ENCODE measurements at regions not wholly inside any gene's neighbourhood (a gene's known extent, or its start where the extent isn't known, plus 50 kb on each side); places are given as distances from the start of the nearest gene placed in this dataset.

DNA sequence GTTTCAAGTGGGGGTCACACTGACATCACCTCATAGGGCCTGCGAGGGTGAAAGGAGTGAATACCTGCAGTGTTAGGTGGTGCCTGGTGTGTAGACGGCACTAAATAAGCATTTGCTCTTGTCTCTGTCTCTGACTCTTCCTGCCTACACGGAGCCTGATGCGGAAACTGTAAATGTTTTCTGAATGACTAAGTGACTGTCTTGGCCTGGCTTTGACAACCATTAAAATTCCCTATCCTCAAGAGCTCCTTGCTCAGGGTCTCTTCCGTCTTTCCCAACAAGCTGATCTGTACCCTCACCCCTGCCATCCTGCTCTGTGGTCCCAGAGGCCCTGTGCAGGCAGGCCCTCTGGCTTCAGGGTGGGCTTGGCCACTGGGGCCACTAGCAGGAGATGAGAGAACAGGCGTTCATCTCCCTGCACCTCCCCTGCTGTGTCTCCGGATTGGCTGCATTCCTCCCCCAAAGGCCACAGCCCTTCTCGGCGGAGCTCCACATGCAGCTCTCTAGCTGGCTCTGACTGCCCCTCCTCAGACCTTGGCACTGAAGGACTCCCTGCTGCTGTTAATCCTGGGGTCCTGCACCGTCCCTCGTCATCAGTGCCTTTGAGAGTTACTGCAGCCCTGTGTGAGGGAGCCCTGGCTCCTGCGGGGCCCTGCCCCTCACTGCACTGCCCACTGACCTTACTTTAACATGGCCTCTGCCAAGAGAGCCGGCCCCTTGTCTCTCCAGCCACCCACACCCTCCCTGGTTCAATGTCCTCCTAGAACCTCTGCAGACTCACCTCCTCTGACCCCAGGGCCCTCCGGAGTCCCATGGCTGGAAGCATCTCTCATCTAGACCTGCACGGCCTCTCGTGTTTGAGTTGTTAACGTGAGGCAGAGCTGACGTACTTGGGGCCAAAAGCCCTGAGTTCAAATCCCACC, 211.1 kb downstream of the MATN1 start:
- no peak for DNase-seq

DNA sequence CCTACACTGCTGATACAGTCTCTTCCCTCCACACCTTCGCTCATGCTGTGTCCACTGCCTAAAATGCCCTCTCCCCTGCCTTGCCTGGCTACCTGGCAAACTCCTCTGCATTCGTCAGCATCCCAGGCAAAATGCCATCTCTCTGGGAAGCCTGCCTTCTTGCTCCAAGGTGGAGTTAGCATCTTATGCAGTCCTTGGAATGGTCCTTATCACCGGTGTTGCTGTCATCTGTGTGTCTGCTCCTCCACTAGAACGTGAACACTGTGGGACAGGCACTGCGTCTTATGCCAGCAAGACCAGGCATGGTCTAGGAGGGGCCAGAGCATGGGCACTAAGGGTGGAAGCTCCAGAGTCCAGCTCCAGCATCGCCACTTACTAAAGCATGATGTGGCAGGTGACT, 211.8 kb downstream of the MATN1 start:
- DNase-seq = no peak

DNA sequence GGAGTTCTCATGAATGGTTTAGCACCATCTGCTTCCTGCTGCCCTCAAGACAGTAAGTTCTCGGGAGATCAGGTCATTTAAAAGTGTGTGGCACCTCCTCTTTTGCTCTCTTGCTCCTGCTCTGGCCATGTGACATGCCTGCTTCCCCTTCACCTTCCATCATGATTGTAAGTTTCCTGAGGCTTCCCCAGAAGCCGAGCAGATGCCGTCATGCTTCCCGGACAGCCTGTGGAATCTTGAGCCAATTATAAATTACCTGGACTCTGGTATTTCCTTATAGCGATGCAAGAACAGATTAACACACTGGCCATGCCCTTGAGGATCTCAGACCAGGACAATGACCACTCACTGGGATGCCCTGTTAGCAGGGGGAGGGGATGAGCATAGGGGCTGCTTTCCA, 212.3 kb downstream of the MATN1 start:
- DNase-seq = no peak

DNA sequence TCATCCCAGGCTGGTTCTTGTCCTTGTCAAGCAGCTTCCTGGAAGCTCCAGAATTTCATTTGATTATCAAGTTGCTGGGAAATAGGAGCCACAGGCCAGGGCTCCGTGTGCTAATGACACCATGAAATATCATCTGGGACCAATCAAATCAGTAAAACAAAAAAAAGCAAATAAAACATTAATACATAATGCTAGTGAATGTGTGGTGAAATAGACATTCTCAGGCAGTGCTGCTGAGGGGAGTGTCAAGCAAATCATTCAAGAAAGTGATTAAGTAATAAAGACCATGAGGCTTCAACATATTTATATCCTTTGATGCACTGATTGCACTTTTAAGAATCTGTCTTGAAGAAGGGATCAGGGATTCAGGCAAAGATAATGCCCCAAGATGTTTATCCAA, 213.7 kb downstream of the MATN1 start:
- no peak for DNase-seq

DNA sequence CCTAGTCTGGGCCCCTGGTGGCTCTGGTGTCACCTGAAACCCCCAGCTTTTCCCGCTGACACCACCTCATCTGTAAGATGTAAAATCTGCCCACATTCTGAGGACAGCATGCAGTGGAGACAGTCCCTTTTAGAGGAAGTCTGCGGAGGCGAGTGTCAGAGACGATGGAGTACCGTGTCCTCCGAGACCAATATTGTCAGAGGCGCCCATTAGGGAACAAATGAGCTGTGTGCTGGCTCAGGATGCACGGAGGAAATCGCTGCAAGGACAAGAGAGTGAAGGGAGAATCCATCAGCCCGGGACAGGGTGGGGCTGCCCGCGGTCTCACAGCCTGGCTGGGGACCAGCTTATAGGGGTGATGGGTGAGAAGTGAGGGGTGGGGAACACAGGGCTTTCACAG, 214.8 kb downstream of the MATN1 start:
- DNase-seq = no peak

DNA sequence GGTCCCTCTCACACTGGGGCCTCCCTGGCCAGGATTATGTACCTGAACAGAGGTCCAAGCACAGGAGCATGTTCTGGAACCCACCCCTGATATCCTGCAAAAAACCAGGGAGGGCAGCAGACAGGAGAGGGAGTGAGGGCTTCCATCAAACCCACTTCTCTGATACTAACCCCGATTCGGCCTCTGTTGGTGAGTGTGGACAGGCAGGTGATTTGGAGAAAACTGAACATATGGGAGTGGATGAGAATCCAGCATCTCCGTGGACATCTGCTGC, 215.3 kb downstream of the MATN1 start:
- DNase-seq = no peak

DNA sequence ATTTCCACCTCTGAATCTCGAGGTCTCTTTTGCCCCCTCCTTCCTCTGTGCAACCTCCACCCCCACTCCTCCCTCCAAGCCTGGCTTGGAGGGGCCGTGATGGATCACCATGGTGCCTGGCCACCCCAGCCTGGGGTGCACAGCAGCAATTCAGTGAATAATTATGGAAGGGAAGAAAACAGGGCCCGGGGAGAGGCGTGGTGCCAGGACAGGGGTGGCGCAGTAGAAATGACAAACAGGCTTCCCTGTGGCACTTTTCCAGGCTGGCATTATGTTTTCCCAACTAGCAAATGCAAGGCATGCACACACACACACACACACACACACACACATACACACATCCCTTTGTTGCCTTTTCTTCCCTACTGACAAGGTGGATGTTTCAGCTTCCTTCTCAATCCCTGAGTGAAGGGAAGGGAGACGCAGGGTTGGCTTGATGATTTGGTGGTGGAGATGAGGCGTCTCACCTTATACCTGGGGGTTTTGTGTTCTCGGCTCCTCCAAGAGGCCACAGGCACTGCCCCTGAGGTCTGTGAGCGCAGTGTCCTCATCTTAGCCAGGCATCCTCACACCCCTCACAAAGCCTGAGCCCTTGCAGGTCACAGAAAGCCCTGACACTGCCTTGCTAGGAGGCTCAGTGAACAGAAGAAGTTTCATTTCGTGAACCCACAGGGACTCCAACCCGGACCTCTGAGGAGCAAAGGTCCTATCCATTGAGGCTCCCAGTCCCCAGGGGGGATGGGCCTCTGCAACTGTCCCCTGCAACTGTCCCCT, 215.8 kb downstream of the MATN1 start:
- DNase-seq = no peak

DNA sequence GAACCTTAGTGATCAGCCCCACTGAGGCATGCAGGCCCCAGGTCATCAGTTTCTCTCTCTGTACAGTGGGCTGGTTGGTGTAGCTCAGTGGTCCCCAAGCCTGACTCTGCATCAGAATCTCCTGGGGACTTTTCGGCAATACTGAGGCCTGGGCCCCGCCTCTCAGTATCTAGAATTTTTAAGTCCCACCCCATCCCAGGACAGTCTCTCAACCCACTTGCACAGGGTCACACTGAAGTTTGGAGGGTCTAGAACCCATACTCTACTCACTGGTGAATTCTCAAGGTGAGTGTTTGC, 216.4 kb downstream of the MATN1 start:
- DNase-seq = no peak

DNA sequence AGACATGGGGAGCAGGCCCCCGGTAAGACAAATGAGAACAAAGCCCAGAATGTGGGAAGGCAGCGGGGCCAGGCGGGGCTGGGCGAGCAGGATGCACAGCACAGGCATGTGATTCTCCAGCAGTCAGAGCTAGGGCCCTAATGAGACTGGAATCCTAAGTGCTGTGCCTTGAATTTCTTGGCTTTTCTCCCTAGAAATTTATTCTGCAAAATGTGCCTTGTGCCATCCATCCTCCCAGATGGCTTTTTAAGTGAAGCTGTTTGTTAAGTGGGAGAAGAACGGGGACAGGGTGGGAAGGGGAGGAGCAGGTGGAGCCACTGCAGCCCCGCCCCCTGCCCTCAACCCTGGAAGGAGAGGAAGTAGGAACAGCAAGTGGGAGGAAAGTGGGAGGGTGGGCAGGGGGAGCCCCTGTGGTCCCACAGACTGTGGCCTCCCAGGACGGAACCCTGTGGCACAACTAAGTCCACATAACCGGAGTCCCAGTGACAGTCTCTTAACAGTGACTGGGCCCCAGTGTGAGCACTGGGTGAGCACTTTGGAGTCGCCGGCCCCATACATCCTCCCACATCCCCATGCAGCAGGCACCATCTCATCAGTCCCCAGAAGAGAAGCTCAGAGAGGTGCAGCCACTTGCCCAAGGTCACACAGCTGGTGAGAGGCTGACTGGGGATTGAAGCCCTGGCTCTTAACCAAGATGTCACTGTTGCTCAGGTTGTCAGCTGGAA, 216.9 kb downstream of the MATN1 start:
- no peak for DNase-seq

DNA sequence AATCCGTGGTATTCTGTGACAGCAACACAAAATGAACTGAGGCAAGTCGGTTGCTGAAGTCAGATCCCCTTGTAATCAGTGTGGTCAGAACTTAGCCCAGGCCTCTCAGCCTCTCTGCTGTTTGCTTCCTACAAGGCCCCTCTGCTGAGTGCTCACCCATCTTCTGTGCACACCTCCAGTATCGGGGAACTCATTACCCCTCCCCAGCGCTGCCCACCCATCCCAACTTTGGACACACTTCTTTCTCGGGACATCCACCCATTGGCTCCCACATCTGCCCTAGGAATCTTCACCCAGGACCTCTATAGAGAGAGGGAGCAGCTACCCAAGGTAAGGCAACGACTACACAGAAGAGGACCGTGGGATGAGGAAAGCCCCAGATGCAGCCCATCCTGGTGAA, 217.5 kb downstream of the MATN1 start:
- no peak for DNase-seq

DNA sequence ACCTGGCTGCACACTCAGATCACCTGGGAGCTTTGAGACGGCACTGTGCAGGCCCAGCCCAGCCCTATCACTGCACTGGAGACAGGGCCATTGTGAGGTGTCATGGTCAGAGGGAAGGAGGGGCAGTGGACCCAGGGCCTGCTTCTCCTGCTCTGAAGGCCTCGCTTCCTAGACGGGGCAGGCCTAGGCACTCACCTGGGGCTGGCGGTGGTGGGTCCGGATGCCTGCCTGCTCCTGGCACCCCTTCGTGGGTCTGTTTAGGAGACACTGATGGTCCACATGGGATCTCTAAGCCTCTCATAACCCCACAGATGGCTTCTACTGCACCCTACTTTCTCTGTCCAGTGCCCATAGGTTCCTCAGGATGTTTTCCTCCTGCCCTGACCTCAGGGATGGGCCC, 230.9 kb downstream of the MATN1 start:
- DNase-seq = no peak

DNA sequence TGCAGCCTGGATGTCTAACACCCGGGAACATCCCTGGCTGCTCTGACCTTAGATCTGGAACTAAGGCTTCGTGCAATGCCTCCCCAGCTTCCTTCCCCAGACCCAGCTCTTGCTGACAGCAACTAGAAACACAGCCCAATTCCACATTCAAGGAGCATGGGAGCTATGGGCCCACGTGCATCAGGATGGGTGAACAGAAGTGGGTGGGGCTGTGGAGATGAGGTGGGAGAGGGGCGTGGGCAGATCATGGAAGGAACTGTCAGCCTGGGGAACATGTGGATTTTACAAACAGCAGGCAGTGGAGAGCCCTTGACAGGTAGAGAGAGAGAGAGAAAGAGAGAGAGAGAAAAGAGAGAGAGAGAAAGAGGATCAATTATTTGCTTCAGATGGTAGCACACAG, 231.6 kb downstream of the MATN1 start:
- DNase-seq = no peak

DNA sequence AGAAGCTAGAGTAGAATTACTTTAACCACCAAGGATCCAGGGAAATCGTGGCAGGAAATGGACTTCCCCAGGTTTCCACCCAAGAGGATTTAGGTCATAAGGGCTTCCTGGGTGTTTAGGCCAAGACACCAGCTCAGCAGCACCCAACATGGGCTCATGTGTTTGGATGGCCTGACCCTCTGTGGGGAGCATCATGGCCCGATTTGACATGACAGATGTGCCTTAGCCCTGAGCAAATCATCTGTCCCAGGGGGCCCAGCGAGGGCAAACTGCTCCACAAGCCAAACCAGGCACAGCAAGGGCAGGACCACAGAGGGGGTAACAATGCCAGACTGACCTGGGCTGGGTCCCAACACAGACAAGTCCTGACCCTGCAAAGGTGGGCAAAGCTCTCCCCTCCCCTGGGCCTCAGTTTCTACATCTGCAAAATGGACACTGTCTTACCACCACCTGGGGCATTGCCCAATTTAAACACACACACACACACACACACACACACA, 232.8 kb downstream of the MATN1 start:
- DNase-seq = no peak

DNA sequence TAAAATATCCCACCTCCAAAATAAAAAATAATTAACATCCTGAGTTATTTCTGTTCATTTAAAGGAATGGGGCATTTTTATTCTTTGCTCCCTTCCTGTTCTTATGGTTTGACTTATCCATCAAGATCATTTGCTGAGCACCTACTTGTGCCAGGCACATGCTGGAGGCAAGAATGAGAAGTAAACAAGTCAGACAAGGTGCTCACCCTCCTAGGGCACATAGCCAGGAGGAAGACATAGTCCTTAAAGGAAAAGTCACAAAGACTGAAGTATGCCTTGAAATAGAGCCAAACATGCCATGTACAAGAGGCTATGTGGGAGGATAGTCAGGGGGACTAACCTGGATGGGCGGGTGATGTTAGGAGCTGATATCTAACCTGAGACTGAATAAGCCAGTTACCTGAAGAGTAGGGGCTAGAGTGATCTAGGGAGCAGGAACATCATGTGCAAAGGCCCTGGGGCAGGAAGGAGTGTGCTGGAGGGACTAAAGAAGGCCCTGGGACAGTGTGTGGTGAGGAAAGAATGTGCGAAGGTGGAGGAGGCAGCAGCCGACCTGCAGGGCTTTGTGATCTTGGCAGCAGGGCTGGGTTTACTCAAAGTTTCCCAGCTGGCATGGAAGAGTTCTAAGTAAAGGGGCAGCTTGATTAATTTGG, 233.5 kb downstream of the MATN1 start:
- DNase-seq = no peak

DNA sequence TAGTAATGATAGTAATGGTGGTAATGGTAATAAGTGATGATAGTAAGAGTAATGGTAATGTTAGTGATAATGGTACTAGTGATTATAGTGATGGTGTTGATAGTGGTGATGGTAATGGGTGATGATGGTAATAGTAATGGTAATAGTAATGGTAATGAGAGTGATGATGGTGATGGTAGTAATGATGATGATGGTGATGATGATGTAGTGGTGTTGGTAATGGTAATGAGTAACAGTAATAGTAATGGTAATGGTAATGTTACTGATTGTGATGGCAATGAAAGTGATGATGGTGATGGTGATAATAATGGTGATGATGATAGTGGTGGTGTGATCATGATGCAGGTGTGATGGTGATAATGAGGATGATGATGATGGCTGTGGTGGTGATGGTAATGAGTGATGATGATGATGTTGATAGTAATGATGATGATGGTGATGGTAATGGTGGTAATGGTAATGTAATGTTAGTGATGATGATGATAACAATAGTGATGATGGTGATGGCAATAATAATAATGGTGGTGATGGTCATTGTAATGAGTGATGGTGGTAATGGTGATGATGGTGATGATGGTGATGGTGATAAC, 235.0 kb downstream of the MATN1 start:
- DNase-seq = no peak

DNA sequence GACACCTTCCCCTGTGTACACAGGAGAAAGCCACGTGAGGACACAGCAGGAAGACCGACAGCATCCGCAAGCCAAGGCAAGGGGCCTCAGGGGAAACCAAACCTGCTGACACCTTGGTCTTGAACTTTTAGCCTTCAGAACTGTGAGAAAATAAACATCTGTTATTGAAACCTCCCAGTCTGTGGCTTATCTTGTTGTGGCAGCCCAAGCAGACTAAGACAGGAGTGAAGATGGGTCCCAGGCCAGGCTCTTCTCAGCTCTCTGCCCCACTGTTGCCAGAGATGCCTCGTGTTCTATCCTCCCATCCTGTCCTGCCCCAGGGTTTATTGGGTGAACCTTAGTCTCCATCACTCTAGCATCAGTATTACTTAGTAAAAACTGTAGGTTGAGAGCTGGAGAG, 236.3 kb downstream of the MATN1 start:
- no peak for DNase-seq

DNA sequence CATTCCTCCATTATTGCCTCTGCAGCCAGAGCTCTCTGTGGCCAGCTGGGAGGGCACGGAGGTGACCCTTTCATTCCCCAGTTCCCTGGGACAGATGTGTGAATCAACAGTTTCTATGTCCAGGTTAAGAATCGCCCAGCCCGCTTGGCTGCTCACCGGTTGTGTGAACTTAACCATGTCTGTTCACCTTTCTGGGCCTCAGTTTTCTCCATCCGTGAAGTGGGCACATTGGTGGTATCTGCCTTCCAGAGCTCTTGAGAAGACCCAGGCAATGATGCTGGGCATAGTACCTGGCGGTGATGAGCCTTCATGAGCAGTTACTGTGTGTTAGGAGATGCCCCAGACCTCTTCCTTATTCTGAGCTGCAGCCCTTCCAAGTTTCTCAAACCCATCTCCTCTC, 238.3 kb downstream of the MATN1 start:
- DNase-seq = no peak

DNA sequence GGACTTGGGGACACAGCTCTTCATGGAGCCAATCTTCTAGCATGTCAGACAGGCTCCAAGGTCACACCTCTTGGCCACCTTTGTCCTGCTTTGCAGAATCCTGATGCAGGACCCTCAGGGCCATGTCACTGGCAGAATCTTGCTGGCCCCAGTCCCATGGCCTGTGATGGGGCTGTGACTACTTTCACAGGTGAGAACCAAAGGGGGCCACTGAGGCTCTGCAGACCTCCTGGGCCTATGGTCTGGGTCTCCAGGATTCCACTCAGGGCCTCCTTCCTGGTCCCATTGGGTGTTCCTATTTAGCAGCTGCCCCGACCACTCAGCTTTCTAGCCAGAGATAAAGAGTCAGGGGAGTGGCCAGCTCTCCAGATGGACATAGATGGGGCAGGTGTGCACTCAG, 238.7 kb downstream of the MATN1 start:
- no peak for DNase-seq

DNA sequence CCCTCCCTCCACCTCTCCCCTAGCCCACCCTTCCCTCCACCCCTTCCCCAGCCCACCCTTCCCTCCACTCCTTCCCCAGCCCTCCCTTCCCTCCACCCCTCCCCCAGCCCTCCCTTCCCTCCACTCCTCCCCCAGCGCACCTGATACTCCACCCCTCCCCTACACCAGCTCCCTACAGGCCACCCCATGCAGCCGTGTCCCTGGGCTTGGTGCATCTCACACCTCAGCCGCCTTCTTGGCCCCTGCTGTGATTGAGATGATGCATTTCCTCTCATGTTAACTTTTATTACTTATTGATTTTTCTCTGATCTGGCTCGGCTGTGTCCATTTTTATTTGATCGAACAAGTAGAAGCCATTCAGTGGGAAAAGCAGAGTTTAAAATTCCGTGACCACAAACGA, 243.8 kb downstream of the MATN1 start:
- no peak for DNase-seq

DNA sequence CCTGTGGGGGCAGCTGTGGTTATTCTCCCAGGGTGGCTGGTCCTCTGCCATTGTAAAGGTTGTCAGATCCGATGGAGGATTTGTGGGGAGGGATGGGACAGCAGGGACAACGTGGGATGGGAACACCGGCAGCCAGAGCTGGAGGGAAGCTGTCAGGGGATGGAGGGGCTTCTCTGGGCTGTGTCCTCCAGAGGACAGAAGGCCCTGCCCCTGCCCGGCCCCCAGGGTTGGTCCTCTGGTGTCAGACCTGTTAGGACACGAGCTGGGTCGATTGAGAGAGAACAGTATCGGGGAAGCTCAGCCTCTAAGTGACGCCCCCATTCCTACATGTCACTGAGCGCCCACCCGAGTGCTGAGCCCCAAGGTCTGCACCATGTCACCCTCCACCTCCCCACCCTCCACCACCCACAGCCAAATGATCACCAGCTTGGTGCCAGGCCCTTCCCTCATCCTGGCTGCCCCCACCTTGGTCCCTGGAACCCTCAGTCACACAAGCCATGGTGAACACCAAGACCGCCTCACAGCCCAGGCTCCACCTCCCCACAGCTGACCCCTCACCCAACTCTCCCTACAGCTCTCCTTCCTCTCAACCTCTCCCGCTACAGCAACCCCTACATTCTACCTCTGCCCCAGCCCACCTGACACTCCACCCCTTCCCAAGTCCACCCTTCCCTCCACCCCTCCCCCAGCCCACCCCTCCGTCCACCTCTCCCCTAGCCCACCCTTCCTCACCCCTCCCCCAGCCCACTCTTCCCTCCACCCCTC, 244.4 kb downstream of the MATN1 start:
- DNase-seq = no peak

DNA sequence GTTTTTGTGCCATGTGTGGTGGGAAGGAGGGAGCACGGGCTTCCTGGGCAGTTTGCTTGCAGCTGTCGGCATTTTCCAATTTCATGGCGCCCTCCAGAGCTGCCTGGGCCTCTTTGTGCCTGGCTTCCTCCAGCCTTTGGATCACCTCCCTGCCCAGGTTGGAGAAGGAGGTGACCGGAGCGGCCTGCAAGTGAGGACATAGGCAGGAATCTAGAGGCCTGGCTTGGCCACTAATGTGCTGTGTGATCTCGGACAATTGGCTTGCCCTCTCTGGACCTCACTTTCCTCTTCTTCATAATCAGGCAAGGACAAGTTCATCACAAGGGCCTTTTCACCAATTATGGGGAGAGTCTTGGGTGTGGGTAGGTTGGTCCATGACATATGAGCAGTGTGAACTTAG, 245.1 kb downstream of the MATN1 start:
- DNase-seq = no peak

DNA sequence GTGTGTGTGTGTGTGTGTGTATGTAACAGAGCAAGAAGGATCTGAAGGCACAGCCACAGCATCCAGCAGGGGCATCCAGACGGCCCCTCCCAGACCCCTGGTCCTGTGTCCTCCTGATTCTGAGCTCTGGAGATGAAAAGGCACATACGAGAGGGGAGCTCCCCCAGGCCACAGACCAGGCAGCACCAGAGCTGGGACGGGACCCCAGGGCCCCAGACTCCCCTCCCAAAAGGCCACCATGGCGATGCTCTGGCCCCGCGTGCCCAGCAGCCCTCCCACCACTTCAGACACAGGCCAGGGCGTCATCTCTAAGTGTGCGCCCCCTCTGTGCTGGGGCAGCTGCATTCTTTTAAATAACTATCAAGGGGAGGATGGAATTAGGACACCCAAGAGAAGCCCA, 245.8 kb downstream of the MATN1 start:
- DNase-seq = no peak
